Lower leg skin (tissue), 3 donors: ENCODE measurements at regions not wholly inside any gene's neighbourhood (a gene's known extent, or its start where the extent isn't known, plus 50 kb on each side); places are given as distances from the start of the nearest gene placed in this dataset.

Source experiments
- POLR2A ChIP-seq, 2 donors: fragments of 450-650 bp; IDR thresholded peaks; one replicate each; pipeline ENCODE4 v1.6.1; 2016 to 2017; ENCODE audit warnings: antibody characterized with exemption in 2 of 2, mild to moderate bottlenecking in 1 of 2, moderate library complexity in 1 of 2
- TF ChIP-seq, protein P1 (sequence below), 3 donors: fragments of 450-650 bp; IDR thresholded peaks; one replicate each; pipeline ENCODE4 v1.5.1; 2016; ENCODE audit warnings: antibody characterized with exemption in 3 of 3, mild to moderate bottlenecking in 3 of 3, moderate library complexity in 2 of 3

DNA sequence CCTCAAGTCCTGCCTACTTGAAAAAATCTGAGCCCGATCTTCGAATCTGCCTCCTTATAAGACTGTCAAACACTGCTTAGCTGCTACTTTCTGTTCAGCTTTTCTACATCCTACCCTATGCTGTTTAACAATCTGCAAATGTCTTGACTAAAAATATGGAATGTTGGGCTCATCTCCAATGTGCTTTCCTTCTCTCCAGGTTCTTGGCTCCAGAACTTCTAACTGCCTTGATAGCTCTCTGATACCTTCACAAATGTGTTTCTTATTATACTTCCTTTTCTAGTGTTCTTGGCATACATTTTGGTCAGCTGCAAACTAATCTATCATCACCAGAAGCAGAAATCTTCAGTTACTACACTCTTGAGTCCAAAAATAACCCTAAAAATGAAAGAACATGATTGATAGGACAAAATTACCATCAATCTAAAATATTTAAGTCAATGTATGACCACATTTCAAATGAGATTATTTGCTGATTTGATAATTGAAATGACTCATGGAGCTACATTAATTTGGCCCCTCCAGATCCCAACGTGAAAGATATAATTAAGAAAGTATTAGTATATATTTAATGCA lies 372.3 kb upstream of the MON1B start:
- TF ChIP-seq, protein P1, sequence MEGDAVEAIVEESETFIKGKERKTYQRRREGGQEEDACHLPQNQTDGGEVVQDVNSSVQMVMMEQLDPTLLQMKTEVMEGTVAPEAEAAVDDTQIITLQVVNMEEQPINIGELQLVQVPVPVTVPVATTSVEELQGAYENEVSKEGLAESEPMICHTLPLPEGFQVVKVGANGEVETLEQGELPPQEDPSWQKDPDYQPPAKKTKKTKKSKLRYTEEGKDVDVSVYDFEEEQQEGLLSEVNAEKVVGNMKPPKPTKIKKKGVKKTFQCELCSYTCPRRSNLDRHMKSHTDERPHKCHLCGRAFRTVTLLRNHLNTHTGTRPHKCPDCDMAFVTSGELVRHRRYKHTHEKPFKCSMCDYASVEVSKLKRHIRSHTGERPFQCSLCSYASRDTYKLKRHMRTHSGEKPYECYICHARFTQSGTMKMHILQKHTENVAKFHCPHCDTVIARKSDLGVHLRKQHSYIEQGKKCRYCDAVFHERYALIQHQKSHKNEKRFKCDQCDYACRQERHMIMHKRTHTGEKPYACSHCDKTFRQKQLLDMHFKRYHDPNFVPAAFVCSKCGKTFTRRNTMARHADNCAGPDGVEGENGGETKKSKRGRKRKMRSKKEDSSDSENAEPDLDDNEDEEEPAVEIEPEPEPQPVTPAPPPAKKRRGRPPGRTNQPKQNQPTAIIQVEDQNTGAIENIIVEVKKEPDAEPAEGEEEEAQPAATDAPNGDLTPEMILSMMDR (IDR thresholded peaks at IDR 0.05) = no peak
- TF ChIP-seq POLR2A (IDR thresholded peaks at IDR 0.05) = no peak
